WTC11 (cell line): ENCODE measurements at regions not wholly inside any gene's neighbourhood (a gene's known extent, or its start where the extent isn't known, plus 50 kb on each side); places are given as distances from the start of the nearest gene placed in this dataset.

ENCODE experiments used
- ATF1 ChIP-seq: sonication (generic); formaldehyde crosslinking; IDR thresholded peaks from 2 replicates; pipeline ENCODE4 v1.8.1; 2023; ENCODE audit warnings: mild to moderate bottlenecking, moderate library complexity, missing genetic modification reagents
- TF ChIP-seq, protein P1 (sequence below): fragments of 200-600 bp; IDR thresholded peaks from 2 replicates; pipeline ENCODE4 v1.8.0; 2022; ENCODE audit warnings: antibody characterized with exemption
- TF ChIP-seq, protein P2 (sequence below): sonication (generic); formaldehyde crosslinking; IDR thresholded peaks from 2 replicates; pipeline ENCODE4 v1.8.1; 2022; ENCODE audit warnings: low read depth, missing genetic modification reagents, borderline replicate concordance

DNA sequence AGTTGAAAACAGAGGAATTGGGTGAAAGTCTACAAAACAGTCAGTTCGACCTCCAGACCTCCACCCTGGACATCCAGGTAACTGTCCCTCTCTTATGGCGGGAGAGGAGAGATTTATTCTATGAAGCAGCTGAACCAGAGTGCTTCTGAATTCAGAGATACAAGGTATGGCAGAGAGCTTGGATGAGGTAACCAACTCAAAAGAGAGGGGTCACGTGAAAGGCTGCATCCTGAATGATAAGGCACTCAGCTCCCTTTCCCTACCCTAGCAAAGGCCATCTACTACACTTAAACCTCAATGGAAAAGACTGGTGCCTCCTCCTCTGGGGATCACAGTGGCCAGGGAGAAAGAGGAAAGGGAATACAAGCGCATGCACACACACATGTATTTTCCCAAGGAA lies 88.4 kb upstream of the KCNA3 start:
- TF ChIP-seq, protein P1, sequence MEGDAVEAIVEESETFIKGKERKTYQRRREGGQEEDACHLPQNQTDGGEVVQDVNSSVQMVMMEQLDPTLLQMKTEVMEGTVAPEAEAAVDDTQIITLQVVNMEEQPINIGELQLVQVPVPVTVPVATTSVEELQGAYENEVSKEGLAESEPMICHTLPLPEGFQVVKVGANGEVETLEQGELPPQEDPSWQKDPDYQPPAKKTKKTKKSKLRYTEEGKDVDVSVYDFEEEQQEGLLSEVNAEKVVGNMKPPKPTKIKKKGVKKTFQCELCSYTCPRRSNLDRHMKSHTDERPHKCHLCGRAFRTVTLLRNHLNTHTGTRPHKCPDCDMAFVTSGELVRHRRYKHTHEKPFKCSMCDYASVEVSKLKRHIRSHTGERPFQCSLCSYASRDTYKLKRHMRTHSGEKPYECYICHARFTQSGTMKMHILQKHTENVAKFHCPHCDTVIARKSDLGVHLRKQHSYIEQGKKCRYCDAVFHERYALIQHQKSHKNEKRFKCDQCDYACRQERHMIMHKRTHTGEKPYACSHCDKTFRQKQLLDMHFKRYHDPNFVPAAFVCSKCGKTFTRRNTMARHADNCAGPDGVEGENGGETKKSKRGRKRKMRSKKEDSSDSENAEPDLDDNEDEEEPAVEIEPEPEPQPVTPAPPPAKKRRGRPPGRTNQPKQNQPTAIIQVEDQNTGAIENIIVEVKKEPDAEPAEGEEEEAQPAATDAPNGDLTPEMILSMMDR, result no peak
- TF ChIP-seq, protein P2, sequence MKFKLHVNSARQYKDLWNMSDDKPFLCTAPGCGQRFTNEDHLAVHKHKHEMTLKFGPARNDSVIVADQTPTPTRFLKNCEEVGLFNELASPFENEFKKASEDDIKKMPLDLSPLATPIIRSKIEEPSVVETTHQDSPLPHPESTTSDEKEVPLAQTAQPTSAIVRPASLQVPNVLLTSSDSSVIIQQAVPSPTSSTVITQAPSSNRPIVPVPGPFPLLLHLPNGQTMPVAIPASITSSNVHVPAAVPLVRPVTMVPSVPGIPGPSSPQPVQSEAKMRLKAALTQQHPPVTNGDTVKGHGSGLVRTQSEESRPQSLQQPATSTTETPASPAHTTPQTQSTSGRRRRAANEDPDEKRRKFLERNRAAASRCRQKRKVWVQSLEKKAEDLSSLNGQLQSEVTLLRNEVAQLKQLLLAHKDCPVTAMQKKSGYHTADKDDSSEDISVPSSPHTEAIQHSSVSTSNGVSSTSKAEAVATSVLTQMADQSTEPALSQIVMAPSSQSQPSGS, result no peak
- TF ChIP-seq ATF1 (CRISPR knock-in tag), result no peak
